Hindlimb muscle (tissue), 1 donor: ENCODE measurements at regions not wholly inside any gene's neighbourhood (a gene's known extent, or its start where the extent isn't known, plus 50 kb on each side); places are given as distances from the start of the nearest gene placed in this dataset.
"Not testable (repeated sequence)": the region's sequence is repeated elsewhere in the genome, so short reads cannot be mapped to it uniquely, and the experiment has no call there.

Source experiments
- DNase-seq: peaks from one replicate; pipeline ENCODE4 v3.0.0-alpha.2; 2013

GRCh38 chr6:121770943-121771342 lies 335.5 kb downstream of the GJA1 start:
- DNase-seq = no peak

- no peak for DNase-seq
These were observed 336.7 kb downstream of the GJA1 start for GRCh38 chr6:121771937-121772720.

- DNase-seq = no peak
These were observed 340.6 kb downstream of the GJA1 start for GRCh38 chr6:121776054-121776453.

- DNase-seq = peak; percentile 80
These were observed 345.2 kb downstream of the GJA1 start for GRCh38 chr6:121780325-121781321.

- no peak for DNase-seq
These were observed 356.2 kb downstream of the GJA1 start for GRCh38 chr6:121791396-121792315.

- DNase-seq = no peak
These were observed 359.2 kb downstream of the GJA1 start for GRCh38 chr6:121794630-121795029.

GRCh38 chr6:121797598-121797997 lies 362.2 kb downstream of the GJA1 start:
- DNase-seq = not testable (repeated sequence)

GRCh38 chr6:121798126-121798525 lies 362.7 kb downstream of the GJA1 start:
- DNase-seq = not testable (repeated sequence)

- no peak for DNase-seq
These were observed 364.1 kb downstream of the GJA1 start for GRCh38 chr6:121799574-121799973.

- no peak for DNase-seq
These were observed 364.6 kb downstream of the GJA1 start for GRCh38 chr6:121800047-121800446.

- no peak for DNase-seq
These were observed 370.7 kb downstream of the GJA1 start for GRCh38 chr6:121806116-121806515.

- no peak for DNase-seq
These were observed 373.8 kb downstream of the GJA1 start for GRCh38 chr6:121809211-121809610.

- DNase-seq = no peak
These were observed 374.9 kb downstream of the GJA1 start for GRCh38 chr6:121810158-121811032.

- no peak for DNase-seq
These were observed 375.7 kb downstream of the GJA1 start for GRCh38 chr6:121811106-121811505.

- no peak for DNase-seq
These were observed 380.9 kb downstream of the GJA1 start for GRCh38 chr6:121816361-121816760.

GRCh38 chr6:121816906-121817540 lies 381.6 kb downstream of the GJA1 start:
- DNase-seq = no peak

- no peak for DNase-seq
These were observed 388.0 kb downstream of the GJA1 start for GRCh38 chr6:121823437-121823851.

- no peak for DNase-seq
These were observed 390.8 kb downstream of the GJA1 start for GRCh38 chr6:121826156-121826810.

- peak; percentile 43 for DNase-seq
These were observed 392.9 kb downstream of the GJA1 start for GRCh38 chr6:121828146-121828886.
